Kidney (tissue), 13 donors: ENCODE measurements at regions not wholly inside any gene's neighbourhood (a gene's known extent, or its start where the extent isn't known, plus 50 kb on each side); places are given as distances from the start of the nearest gene placed in this dataset.

Experiments
- DNase-seq, 5 donors: peaks; one replicate each; pipeline ENCODE4 v3.0.0-alpha.2; 2013 to 2020
- FAIRE-seq: peaks from 2 replicates; lab custom pipeline; 2012; peaks lifted over from hg19 to GRCh38; lab: Jason Lieb, UNC
- H3K27ac ChIP-seq, 2 donors: one replicate each; pipeline ENCODE4 v1.7.0; 2013; ENCODE audit warnings: low read depth in 2 of 2, low read length in 2 of 2, inconsistent platforms in 1 of 2
- H3K27me3 ChIP-seq: one replicate; pipeline ENCODE4 v1.7.1; 2013; ENCODE audit warnings: low read length, inconsistent platforms; ENCODE audit not compliant: control insufficient read depth, insufficient read depth
- H3K36me3 ChIP-seq, 3 donors: one replicate each; pipeline versions ENCODE4 v1.7.0 to v1.7.1; 2013; ENCODE audit warnings: low read length in 3 of 3, control low read depth in 1 of 3, inconsistent platforms in 1 of 3; ENCODE audit not compliant: insufficient read depth in 3 of 3, control insufficient read depth in 2 of 3
- H3K4me1 ChIP-seq, 3 donors: one replicate each; pipeline versions ENCODE4 v1.7.0 to v1.7.1; 2013; ENCODE audit warnings: low read length in 3 of 3, inconsistent platforms in 1 of 3, low read depth in 1 of 3; ENCODE audit not compliant: control insufficient read depth in 2 of 3, insufficient read depth in 2 of 3
- H3K4me3 ChIP-seq, 3 donors: one replicate each; pipeline versions ENCODE4 v1.7.0 to v1.8.1; 2013; ENCODE audit warnings: low read length in 3 of 3, control low read depth in 1 of 3, inconsistent platforms in 1 of 3
- H3K9ac ChIP-seq, 3 donors: one replicate each; pipeline versions ENCODE4 v1.7.0 to v1.7.1; 2013; ENCODE audit warnings: low read length in 3 of 3, control low read depth in 1 of 3, inconsistent platforms in 1 of 3
- H3K9me3 ChIP-seq, 3 donors: one replicate each; pipeline versions ENCODE4 v1.7.0 to v1.7.1; 2013; ENCODE audit warnings: low read length in 3 of 3, control low read depth in 1 of 3, inconsistent platforms in 1 of 3; ENCODE audit not compliant: control insufficient read depth in 2 of 3, insufficient read depth in 1 of 3
- CTCF ChIP-seq: IDR thresholded peaks from 3 replicates; pipeline ENCODE4 v1.5.1; 2012; ENCODE audit warnings: mild to moderate bottlenecking, moderate library complexity, borderline replicate concordance; ENCODE audit not compliant: insufficient read depth; ENCODE audit errors: extremely low read depth
- intact Hi-C: fragments of 100-400 bp; cut with DNase I; formaldehyde crosslinking; loops from one replicate; pipeline ENCODE4 v1.11.1; 2022
- donor health status: control.
- donor health status: control.
- donor health status: control.
- donor health status: control.
- donor health status: control.
- donor health status: DM: yes; HTN: yes; CAD: no.
- donor health status: Normal renal cell carcinoma (clear cell type).

DNA sequence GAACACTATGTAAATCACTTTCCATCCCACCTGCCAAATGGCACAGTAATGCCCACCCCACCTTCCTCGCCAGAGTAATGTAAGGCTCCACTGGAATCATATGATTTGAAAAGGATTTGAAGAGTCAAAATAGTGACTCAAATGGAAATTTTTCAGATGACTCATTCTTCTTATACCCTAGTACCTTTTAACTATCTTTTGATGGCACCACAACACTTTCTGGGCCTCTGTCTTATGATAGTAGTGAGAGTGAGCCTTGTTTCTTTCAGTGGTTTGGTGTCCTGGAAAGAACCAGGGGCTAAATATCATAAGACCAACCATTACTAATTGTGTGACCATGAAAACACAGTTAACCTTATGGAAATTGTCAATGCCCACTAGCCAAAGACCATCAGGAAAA, 235.4 kb upstream of the SLC14A2 start:
- no peaks in the 10 kb centered on the region for H3K9me3 ChIP-seq
- DNase-seq (no peak), FAIRE-seq (no peak)
- no peaks in the 10 kb centered on the region for H3K36me3 ChIP-seq
- intact Hi-C loops: no loop called here
- no peak for TF ChIP-seq CTCF
- H3K27ac ChIP-seq: no peak overlapping the region
- H3K9ac ChIP-seq: no peak overlapping the region
- H3K4me3 ChIP-seq: no peak overlapping the region
- H3K4me1 ChIP-seq: peaks cover 0 to 5% (median 0%) of the 10 kb centered on the region in 3 donors
- H3K27me3 ChIP-seq: no peaks in the 10 kb centered on the region

DNA sequence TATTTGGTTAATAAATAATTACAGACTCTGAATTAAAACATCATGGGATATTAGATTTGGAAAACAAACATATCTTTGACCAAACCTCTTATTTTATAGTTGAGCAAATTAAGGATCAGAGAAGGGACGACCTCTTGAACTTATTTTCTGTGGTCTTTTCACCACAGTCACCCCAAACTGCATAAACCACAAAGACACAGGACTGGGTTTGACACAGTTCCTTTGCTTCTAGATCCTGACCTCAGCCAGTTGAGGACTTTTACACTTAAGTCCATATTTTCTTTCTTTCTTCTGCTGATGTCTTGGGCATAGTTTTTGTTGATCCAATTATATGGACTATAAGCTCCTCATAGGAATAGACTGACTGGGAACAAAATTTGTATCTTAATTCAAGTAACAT, 234.0 kb upstream of the SLC14A2 start:
- Histone ChIP-seq H3K9me3 (no peaks in the 10 kb centered on the region), H3K4me1 (peaks cover 0 to 5% (median 0%) of the 10 kb centered on the region in 3 donors), H3K36me3 (no peaks in the 10 kb centered on the region), H3K4me3 (no peak overlapping the region), H3K9ac (no peak overlapping the region), H3K27ac (no peak overlapping the region), H3K27me3 (no peaks in the 10 kb centered on the region)
- TF ChIP-seq CTCF: no peak
- FAIRE-seq (no peak), DNase-seq (no peak)
- intact Hi-C loops: no loop called here

GRCh38 chr18:45383228-45383627, 232.0 kb upstream of the SLC14A2 start:
- no peak for DNase-seq
- Histone ChIP-seq H3K36me3 (no peaks in the 10 kb centered on the region), H3K9ac (no peak overlapping the region), H3K27ac (no peak overlapping the region), H3K4me3 (no peak overlapping the region), H3K27me3 (no peaks in the 10 kb centered on the region), H3K4me1 (peaks cover 0 to 5% (median 0%) of the 10 kb centered on the region in 3 donors), H3K9me3 (no peaks in the 10 kb centered on the region)
- intact Hi-C loops: no loop called here
- no peak for TF ChIP-seq CTCF
- no peak for FAIRE-seq
